ENCODE measurements at regions not wholly inside any gene's neighbourhood (a gene's known extent, or its start where the extent isn't known, plus 50 kb on each side); places are given as distances from the start of the nearest gene placed in this dataset.
A peak's percentile ranks its signal among the peaks of the same experiment; 100 is the strongest.

DNA sequence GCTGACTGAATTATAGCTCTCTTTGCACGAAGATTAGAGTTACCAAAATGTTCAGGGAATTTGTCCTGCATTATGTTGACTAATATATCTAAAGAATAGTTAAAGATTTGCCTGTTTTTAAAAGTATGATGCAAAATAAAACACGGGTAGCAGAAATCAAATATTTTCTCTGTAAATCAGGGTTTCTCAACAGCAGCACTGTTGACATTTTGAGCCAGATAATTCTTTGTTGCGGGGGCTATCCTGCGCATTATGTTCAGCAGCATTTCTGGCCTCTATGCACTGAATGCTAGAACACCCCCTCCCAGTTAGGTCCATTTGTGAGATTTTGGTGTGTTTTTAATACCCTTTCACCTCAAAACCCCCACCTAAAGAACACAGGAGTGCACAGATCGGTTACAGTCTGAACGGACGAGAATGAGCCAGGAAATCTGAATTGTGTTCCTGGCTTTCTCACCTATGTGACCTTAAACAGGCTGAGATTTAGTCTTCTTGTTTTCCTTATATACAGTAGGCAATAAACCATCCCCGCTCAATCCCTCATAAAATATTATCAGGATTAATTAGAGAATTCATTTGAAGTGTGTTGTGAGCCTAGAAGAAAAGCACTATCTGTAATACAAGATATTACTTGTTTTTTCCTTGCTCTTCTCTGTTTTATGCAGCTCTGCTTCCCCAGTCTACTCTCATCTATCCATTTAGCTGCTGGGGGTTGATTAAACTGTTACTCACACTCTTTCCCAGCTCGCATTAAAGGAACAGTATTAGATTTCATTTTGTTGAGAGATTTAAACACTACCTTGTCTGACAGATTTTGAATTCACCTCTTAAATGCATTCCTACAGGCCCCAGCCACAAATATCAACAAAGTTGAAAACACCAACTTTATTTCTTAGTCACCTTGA is 247.5 kb upstream of the GOLIM4 start:
- no peak for DNase-seq

- DNase-seq, result no peak
Observed at GRCh38 chr3:168341956-168342936, 246.5 kb upstream of the GOLIM4 start.

DNA sequence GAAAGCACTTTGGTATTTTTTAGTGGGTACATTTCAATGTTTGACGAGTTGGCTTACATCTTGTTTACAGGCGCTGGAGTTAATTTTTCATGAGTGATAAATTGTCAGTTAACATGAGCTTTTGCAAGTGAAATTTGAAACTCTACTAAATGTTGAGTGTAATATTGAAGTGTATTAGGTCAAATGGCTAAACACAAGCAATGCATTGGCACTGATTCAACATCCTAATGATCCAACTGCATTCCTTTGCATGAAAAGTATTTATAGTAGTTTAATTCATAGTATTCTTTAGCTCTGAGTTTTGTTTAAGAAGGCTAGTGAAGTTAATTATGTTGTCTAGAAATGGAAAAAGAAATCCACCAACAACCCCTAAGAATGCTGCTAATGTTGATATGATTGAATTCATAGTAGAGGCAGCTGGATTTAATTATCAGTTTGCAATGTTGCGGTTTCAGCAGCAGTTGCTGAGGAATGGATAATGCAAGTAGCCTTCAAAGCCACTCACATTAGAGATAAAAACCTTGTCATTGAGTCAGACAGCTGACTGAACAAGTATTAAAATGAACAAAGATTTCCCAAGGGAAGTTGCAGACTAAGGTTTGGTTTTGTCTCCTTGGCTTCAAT is 245.6 kb upstream of the GOLIM4 start:
- DNase-seq, result no peak

- DNase-seq, result no peak
Observed at GRCh38 chr3:168338161-168338560, 242.4 kb upstream of the GOLIM4 start.

DNA sequence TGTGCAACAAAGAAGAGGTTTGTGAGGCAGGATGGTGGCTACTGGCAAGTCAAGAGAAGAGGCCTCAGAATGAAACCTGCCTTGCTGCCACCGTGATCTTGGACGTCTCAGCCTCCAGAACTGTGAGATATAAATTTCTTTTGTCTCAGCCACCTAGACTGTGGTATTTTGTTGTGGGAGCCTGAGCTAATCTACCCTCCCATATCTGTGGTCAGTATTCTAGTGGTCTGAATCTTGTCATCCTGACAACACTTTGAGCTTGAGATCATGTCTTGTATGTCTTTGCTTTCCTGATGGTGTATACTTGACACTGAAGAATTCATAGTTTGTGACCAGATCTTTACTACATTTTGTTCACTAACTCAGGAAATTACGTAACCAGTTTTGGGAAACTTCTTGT is 240.6 kb upstream of the GOLIM4 start:
- no peak for DNase-seq

GRCh38 chr3:168333410-168333935 is 237.7 kb upstream of the GOLIM4 start:
- no peak for DNase-seq

DNA sequence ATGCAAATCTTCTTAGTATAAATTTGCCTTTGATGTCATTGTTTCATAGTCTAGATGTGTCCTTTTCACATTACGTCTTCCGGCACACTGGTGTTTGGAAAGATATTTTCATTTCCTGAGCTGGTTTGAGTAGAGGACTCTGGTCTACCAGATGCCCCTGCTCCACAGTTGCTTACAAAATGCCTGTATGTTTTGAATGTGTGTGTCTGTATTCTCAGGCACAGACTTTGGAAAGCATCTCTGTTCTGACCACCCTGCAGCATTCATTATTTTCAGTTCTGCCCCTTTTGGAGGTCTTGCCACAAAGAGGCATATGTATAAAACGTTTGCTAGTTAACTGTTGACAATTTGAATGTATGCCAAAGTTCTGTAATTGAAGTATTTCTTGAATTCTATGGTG is 236.0 kb upstream of the GOLIM4 start:
- peak; percentile 6 to 37 for DNase-seq

DNA sequence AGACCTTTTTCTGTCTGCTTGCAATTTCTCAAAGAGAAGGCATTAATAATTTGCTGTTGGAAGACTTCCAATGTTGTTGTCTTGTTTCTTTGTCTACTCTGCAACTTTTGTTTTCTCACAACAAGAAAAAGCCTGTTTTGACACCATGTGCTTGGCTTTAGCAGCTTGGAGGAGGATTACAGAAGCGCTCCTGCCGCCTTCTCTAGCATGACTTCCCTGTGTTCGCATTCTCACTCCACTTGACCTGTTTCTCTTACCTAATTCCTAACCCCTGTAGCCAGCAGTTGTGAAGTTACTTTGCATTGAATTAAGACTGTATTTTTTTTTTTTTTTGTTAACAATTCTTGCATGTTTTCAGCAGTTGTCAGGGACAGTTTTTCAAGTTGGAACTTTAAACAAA is 235.3 kb upstream of the GOLIM4 start:
- DNase-seq, result no peak

- no peak for DNase-seq
Observed at GRCh38 chr3:168327856-168328255, 232.1 kb upstream of the GOLIM4 start.

- DNase-seq, result peak; percentile 31 to 69
Observed at GRCh38 chr3:168325684-168326083, 230.0 kb upstream of the GOLIM4 start.

DNA sequence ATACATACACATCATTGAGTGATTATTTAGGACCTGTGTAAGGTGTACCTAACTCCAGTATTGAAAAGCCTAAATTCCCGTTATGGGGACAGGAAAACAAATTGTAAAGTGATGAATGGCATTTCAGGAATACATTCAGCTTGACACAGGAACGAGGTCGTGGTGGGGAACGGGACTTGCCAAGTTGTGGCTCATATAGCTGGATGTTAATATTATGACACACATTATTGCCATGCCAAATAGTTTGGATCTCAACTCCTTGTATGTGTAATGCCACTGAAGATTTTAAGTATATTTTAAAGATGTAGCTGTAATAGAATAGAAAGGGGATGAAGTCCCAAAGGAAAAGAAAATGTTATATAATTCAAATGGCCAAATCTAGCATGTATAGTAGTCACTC is 227.2 kb upstream of the GOLIM4 start:
- DNase-seq, result no peak

- DNase-seq, result no peak
Observed at GRCh38 chr3:168314166-168314565, 218.4 kb upstream of the GOLIM4 start.

- DNase-seq, result no peak
Observed at GRCh38 chr3:168312984-168313383, 217.3 kb upstream of the GOLIM4 start.

- no peak for DNase-seq
Observed at GRCh38 chr3:168307893-168308292, 212.2 kb upstream of the GOLIM4 start.

DNA sequence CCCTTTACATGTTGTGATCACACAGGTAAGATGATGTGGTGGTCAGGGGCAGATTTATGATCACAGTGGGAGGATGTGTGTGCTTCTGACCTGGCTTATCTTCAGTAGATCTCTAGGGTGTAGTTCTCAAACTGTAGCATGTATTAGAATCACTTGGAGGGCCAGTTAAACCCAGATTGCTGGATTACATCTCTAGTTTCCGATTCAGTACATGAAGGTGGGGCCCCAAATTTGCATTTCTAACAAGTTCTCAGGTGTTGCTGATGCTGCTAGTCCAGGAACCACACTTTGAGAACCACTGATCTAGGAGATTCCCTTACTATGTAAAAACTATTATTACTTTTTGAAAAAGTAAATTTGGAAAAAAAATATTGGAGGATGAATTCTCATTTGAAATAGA is 199.3 kb upstream of the GOLIM4 start:
- no peak for DNase-seq

GRCh38 chr3:168292296-168292695 is 196.6 kb upstream of the GOLIM4 start:
- no peak for DNase-seq

DNA sequence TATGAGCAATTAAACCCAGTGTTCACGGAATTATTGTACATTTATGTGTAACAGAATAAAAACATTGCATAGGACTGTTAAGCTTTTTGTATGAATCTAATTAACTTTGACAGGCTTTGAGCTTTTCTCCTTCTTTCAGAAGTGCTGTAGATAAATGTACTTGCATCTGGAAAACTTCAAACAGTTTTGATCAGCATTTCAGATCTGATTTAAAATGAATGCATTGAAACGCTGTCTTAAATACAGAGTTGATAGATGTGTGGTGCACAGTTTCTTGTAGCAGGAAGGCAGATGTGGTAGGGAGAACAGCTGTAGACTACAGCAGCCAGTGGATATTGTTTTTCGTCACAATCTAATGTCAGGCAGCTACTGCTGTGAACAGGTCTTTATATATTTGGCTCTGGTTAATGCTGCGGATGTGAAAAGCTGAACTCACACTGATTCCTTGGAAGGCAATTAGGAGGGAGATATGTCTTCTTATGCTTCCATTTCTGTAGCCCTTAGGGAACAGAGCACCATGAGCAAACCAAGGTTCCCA is 193.8 kb upstream of the GOLIM4 start:
- no peak for DNase-seq

- DNase-seq, result no peak
Observed at GRCh38 chr3:168288511-168289401, 193.0 kb upstream of the GOLIM4 start.

DNA sequence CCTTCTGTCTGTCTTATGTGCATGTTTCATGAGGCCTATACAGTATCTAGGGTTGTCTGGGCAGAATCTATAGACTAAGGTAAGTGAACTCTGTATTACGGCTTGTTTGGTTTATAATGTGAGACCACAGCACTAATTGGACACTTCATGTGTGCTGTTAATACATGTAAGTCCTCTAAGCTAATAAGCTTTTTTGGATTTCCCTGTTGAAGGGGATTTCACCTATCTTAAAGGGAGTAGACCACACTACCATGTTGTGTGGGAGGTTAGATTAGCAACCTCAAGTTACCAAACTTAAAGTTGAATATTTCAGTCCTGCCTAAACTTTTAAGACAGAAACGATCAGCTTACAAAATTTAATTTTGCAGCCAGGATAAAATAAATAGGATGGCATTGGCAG is 189.8 kb upstream of the GOLIM4 start:
- no peak for DNase-seq

DNA sequence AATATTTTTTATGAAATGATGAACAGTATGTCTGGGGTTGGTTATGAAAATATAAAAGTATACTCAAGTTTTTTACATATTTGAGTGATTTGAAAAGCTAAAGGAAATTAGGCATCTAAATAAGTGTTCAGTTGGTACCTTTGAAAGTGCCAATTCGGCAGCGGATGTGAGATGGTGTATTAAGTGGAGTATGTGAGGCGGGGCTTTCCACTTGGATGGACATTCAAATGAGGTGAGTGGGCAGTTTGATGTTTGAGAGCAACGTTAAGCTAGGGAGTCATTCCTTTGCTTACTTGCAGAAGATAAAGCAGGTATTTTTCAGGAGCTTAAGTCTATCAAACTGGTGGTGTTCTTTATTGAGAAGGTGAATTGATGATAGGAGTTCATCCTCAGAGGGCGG is 189.0 kb upstream of the GOLIM4 start:
- no peak for DNase-seq

GRCh38 chr3:168275662-168276061 is 179.9 kb upstream of the GOLIM4 start:
- DNase-seq, result no peak

- no peak for DNase-seq
Observed at GRCh38 chr3:168273917-168274316, 178.2 kb upstream of the GOLIM4 start.
